Panc1 (cell line): ENCODE measurements at regions not wholly inside any gene's neighbourhood (a gene's known extent, or its start where the extent isn't known, plus 50 kb on each side); places are given as distances from the start of the nearest gene placed in this dataset.

Experiments
- ATAC-seq: fragments of 200-7000 bp; cut with Tn5 transposase; 2 replicates; pipeline ENCODE4 v1.9.1; 2020; ENCODE audit warnings: mild to moderate bottlenecking, moderate library complexity
- BruUV-seq: library from RNA; stranded (reverse); fragments of 400-500 nt; replicated peaks from 2 replicates; lab custom pipeline; 2021; lab: Mats Ljungman, UMichigan
- CTCF ChIA-PET: fragments of 300-600 bp; sonication (Branson Sonifier 250); formaldehyde crosslinking; loops from one replicate; lab custom pipeline; 2022; ENCODE audit warnings: antibody characterized with exemption; lab: Charles Lee
- POLR2A ChIA-PET: fragments of 300-600 bp; sonication (Branson Sonifier 250); formaldehyde crosslinking; loops from one replicate; lab custom pipeline; 2022; ENCODE audit warnings: antibody characterized with exemption; lab: Charles Lee
- DNase-seq: peaks from one replicate; pipeline ENCODE4 v3.0.0-alpha.2; 2010; ENCODE audit warnings: low read depth, low spot score
- H3K27ac ChIP-seq: 2 replicates; pipeline ENCODE4 v1.5.1; 2011; ENCODE audit warnings: mild to moderate bottlenecking, low read length, inconsistent platforms
- H3K27me3 ChIP-seq: fragments of 200-500 bp; sonication (Bioruptor generic); 2 replicates; pipeline ENCODE4 v1.6.0; 2014; ENCODE audit warnings: low read length, inconsistent platforms; ENCODE audit not compliant: control insufficient read depth, insufficient read depth
- H3K36me3 ChIP-seq: fragments of 200-500 bp; sonication (Bioruptor generic); 2 replicates; pipeline ENCODE4 v1.5.1; 2014; ENCODE audit warnings: inconsistent platforms, mild to moderate bottlenecking, low read length, moderate library complexity; ENCODE audit not compliant: control insufficient read depth, insufficient read depth
- H3K4me1 ChIP-seq: 2 replicates; pipeline ENCODE4 v1.5.1; 2011; ENCODE audit warnings: inconsistent platforms, mild to moderate bottlenecking, low read length, moderate library complexity; ENCODE audit not compliant: control insufficient read depth, insufficient read depth
- H3K4me3 ChIP-seq, 2 experiments: 2 replicates each; pipeline ENCODE4 v1.5.1; 2011 to 2012; ENCODE audit warnings: low read depth in 2 of 2, low read length in 2 of 2, mild to moderate bottlenecking in 2 of 2, inconsistent platforms in 1 of 2, moderate library complexity in 1 of 2
- H3K9me3 ChIP-seq: fragments of 200-500 bp; sonication (Bioruptor generic); 2 replicates; pipeline ENCODE4 v1.5.1; 2014; ENCODE audit warnings: low read depth, mild to moderate bottlenecking, inconsistent platforms, low read length, moderate library complexity; ENCODE audit not compliant: control insufficient read depth, insufficient read depth
- POLR2AphosphoS5 ChIP-seq: IDR thresholded peaks from 2 replicates; pipeline ENCODE4 v1.6.1; 2012; ENCODE audit warnings: mild to moderate bottlenecking, low read depth, low read length, moderate library complexity
- SIN3A ChIP-seq: IDR thresholded peaks from 2 replicates; pipeline ENCODE4 v1.6.1; 2012; ENCODE audit warnings: low read depth, mild to moderate bottlenecking, low read length, moderate library complexity, borderline replicate concordance; ENCODE audit not compliant: insufficient read depth
- TCF7L2 ChIP-seq: IDR thresholded peaks from 2 replicates; pipeline ENCODE4 v1.6.1; 2011; ENCODE audit warnings: mild to moderate bottlenecking, low read depth, low read length, inconsistent platforms
- in situ Hi-C: cut with HindIII; loops from 2 replicates; pipeline ENCODE4 v1.10.0; 2016; ENCODE audit warnings: low sequenced_read_pairs, low pct_unique_long_range_greater_than_20kb
- intact Hi-C: fragments of 100-400 bp; cut with micrococcal nuclease; formaldehyde crosslinking; loops from one replicate; pipeline ENCODE4 v1.10.0; 2022; ENCODE audit not compliant: unreplicated experiment
- TF ChIP-seq, protein P1 (sequence below), 2 experiments: IDR thresholded peaks; 2 replicates each; pipeline ENCODE4 v1.6.1; 2011 to 2012; ENCODE audit warnings: low read depth in 2 of 2, control low read depth in 1 of 2, low read length in 1 of 2, mild to moderate bottlenecking in 1 of 2, moderate library complexity in 1 of 2; ENCODE audit not compliant: insufficient read depth in 1 of 2
- TF ChIP-seq, protein P2 (sequence below): fragments of 450-650 bp; IDR thresholded peaks from 2 replicates; pipeline ENCODE4 v1.5.1; 2017; ENCODE audit warnings: mild to moderate bottlenecking

DNA sequence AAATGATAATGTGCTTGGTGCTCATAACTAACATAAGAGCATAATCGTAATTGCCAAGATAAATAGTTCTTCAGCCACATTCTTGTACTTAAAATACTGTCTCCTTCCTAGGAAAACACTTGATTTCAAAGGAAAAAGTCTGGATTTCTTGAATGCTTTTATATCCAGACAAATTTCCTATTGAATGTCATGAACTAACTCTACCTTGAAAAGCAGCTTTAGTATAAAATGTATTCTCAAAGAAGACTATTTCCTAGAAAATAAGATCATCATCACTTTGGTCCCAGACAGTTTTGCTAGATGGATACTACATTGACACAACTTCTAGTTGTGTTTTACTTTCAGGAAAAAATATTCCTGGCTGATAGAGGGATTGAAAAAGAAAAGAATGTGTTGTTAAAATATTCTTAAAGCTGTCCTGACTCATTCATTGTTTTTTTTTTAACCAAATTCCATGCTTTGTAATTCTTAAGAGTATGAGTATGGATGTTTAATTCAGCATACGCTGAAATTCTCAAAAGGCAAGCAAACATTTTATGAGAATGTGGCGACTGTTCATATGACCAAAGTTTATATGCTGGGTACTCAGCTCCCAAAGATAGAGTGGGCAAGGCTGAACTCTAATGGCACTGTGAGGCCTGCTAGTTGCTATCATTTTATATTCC, 106.1 kb downstream of the PPP1R3A start:
- TF ChIP-seq, protein P1, sequence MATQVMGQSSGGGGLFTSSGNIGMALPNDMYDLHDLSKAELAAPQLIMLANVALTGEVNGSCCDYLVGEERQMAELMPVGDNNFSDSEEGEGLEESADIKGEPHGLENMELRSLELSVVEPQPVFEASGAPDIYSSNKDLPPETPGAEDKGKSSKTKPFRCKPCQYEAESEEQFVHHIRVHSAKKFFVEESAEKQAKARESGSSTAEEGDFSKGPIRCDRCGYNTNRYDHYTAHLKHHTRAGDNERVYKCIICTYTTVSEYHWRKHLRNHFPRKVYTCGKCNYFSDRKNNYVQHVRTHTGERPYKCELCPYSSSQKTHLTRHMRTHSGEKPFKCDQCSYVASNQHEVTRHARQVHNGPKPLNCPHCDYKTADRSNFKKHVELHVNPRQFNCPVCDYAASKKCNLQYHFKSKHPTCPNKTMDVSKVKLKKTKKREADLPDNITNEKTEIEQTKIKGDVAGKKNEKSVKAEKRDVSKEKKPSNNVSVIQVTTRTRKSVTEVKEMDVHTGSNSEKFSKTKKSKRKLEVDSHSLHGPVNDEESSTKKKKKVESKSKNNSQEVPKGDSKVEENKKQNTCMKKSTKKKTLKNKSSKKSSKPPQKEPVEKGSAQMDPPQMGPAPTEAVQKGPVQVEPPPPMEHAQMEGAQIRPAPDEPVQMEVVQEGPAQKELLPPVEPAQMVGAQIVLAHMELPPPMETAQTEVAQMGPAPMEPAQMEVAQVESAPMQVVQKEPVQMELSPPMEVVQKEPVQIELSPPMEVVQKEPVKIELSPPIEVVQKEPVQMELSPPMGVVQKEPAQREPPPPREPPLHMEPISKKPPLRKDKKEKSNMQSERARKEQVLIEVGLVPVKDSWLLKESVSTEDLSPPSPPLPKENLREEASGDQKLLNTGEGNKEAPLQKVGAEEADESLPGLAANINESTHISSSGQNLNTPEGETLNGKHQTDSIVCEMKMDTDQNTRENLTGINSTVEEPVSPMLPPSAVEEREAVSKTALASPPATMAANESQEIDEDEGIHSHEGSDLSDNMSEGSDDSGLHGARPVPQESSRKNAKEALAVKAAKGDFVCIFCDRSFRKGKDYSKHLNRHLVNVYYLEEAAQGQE (IDR thresholded peaks at IDR 0.05; ENCODE audit: insufficient read depth in 1 of 2, low read depth in 2 of 2, low read length in 1 of 2) = no peak
- TF ChIP-seq TCF7L2 (no peak), SIN3A (no peak), POLR2AphosphoS5 (no peak)
- TF ChIP-seq, protein P2, sequence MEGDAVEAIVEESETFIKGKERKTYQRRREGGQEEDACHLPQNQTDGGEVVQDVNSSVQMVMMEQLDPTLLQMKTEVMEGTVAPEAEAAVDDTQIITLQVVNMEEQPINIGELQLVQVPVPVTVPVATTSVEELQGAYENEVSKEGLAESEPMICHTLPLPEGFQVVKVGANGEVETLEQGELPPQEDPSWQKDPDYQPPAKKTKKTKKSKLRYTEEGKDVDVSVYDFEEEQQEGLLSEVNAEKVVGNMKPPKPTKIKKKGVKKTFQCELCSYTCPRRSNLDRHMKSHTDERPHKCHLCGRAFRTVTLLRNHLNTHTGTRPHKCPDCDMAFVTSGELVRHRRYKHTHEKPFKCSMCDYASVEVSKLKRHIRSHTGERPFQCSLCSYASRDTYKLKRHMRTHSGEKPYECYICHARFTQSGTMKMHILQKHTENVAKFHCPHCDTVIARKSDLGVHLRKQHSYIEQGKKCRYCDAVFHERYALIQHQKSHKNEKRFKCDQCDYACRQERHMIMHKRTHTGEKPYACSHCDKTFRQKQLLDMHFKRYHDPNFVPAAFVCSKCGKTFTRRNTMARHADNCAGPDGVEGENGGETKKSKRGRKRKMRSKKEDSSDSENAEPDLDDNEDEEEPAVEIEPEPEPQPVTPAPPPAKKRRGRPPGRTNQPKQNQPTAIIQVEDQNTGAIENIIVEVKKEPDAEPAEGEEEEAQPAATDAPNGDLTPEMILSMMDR = no peak
- Histone ChIP-seq H3K27ac (no peak overlapping the region), H3K4me1 (no peaks in the 10 kb centered on the region), H3K27me3 (no peaks in the 10 kb centered on the region), H3K36me3 (no peaks in the 10 kb centered on the region), H3K4me3 (no peak overlapping the region), H3K9me3 (no peaks in the 10 kb centered on the region)
- DNase-seq (no peak), ATAC-seq (no peak)
- in situ Hi-C loops = no loop called here
- ChIA-PET POLR2A (interaction anchor here (0.6 kb wide), 1 partner anchor 161 kb away, joined by 3 read pairs; no protein-coding TSS in a partner anchor), CTCF (no interaction called here)
- no TSS peak for BruUV-seq
- intact Hi-C loops = no loop called here

DNA sequence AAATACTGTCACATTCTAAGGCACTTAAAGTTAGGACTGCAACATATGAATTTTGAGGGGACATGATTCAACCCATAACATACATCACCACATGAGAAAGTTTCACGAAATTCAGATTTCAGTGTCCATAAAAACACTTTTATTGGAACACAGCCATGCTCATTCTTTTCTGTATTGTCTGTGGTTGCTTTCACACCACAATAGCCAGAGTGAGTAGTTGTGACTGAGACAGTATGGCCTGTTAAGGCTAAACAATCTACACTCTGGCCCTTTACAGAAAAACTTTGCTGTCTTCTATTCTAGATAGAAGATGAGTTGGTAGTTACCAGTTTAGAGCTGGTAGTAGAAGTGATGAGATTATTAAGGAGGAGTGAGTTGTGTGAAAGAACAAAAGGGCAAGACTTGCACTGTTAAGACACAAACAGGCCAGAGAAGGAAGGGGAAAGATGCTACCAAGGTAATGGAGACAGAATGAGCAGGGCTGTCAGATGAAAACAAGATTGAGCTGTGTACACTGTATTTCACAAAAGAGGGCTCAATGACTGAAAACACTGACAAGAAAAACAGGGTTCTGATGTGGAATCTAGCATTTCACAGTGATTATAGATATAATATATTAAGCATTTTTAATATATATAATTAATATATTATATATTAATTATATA, 108.6 kb downstream of the PPP1R3A start:
- ATAC-seq = no peak
- Histone ChIP-seq H3K4me1 (no peaks in the 10 kb centered on the region), H3K4me3 (no peak overlapping the region), H3K36me3 (no peaks in the 10 kb centered on the region), H3K27ac (no peak overlapping the region), H3K9me3 (no peaks in the 10 kb centered on the region), H3K27me3 (no peaks in the 10 kb centered on the region)
- ChIA-PET CTCF (no interaction called here), POLR2A (no interaction called here)
- in situ Hi-C loops (no loop called here), intact Hi-C loops (no loop called here)
- BruUV-seq = no TSS peak
- TF ChIP-seq TCF7L2 = no peak
- TF ChIP-seq, protein P2 = no peak
- TF ChIP-seq POLR2AphosphoS5 = no peak
- no peak for TF ChIP-seq SIN3A
- TF ChIP-seq, protein P1 (IDR thresholded peaks at IDR 0.05; ENCODE audit: insufficient read depth in 1 of 2, low read depth in 2 of 2, low read length in 1 of 2) = no peak
- no peak for DNase-seq
